Muscle of back (tissue), 3 donors: ENCODE measurements at regions not wholly inside any gene's neighbourhood (a gene's known extent, or its start where the extent isn't known, plus 50 kb on each side); places are given as distances from the start of the nearest gene placed in this dataset.

Experiments used
- DNase-seq, 3 donors: peaks; one replicate each; pipeline versions ENCODE4 v3.0.0 to v3.0.0-alpha.2; 2013

- DNase-seq: no peak
These were observed 137.5 kb downstream of the C5orf15 start for GRCh38 chr5:133830911-133831310.

- DNase-seq: no peak
These were observed 138.1 kb downstream of the C5orf15 start for GRCh38 chr5:133830281-133830680.

GRCh38 chr5:133829786-133830185, 138.6 kb downstream of the C5orf15 start:
- DNase-seq: no peak

GRCh38 chr5:133828722-133829121, 139.7 kb downstream of the C5orf15 start:
- DNase-seq: no peak

- DNase-seq: no peak
These were observed 140.6 kb downstream of the C5orf15 start for GRCh38 chr5:133827830-133828229.

GRCh38 chr5:133827011-133827410, 141.4 kb downstream of the C5orf15 start:
- no peak for DNase-seq

GRCh38 chr5:133825631-133826289, 142.7 kb downstream of the C5orf15 start:
- peak; percentile 35 to 60 (median 55) for DNase-seq

GRCh38 chr5:133824661-133825254, 143.7 kb downstream of the C5orf15 start:
- no peak for DNase-seq

GRCh38 chr5:133821889-133822288, 146.5 kb downstream of the C5orf15 start:
- DNase-seq: no peak

GRCh38 chr5:133821311-133821741, 147.1 kb downstream of the C5orf15 start:
- DNase-seq: no peak

GRCh38 chr5:133820507-133820906, 147.9 kb downstream of the C5orf15 start:
- peak in 2 of 3 donors; percentile 24 to 26 for DNase-seq

- peak in 1 of 3 donors; percentile 30 for DNase-seq
These were observed 148.4 kb downstream of the C5orf15 start for GRCh38 chr5:133819977-133820471.

- DNase-seq: no peak
These were observed 149.4 kb downstream of the C5orf15 start for GRCh38 chr5:133818869-133819600.

- DNase-seq: peak in 1 of 3 donors; percentile 46
These were observed 150.4 kb downstream of the C5orf15 start for GRCh38 chr5:133818031-133818431.

- no peak for DNase-seq
These were observed 151.0 kb downstream of the C5orf15 start for GRCh38 chr5:133817456-133817855.

- DNase-seq: no peak
These were observed 151.6 kb downstream of the C5orf15 start for GRCh38 chr5:133816791-133817190.

GRCh38 chr5:133814152-133814551, 154.3 kb downstream of the C5orf15 start:
- no peak for DNase-seq

- DNase-seq: no peak
These were observed 157.3 kb downstream of the C5orf15 start for GRCh38 chr5:133811168-133811567.

- no peak for DNase-seq
These were observed 158.6 kb downstream of the C5orf15 start for GRCh38 chr5:133809801-133810200.

- no peak for DNase-seq
These were observed 161.1 kb downstream of the C5orf15 start for GRCh38 chr5:133807348-133807747.

- no peak for DNase-seq
These were observed 161.6 kb downstream of the C5orf15 start for GRCh38 chr5:133806847-133807246.

- DNase-seq: peak; percentile 26 to 67 (median 51)
These were observed 166.3 kb downstream of the C5orf15 start for GRCh38 chr5:133801955-133802751.
